HG02840 (cell line): ENCODE measurements at regions not wholly inside any gene's neighbourhood (a gene's known extent, or its start where the extent isn't known, plus 50 kb on each side); places are given as distances from the start of the nearest gene placed in this dataset.

Experiments
- ATAC-seq: cut with Tn5 transposase; IDR thresholded peaks from one replicate; pipeline ENCODE4 v1.9.1; 2021; ENCODE audit warnings: mild to moderate bottlenecking, moderate library complexity, moderate number of reproducible peaks; ENCODE audit not compliant: unreplicated experiment, low FRiP score

- no peak for ATAC-seq
These were observed 329.6 kb upstream of the RGMA start for GRCh38 chr15:93418566-93418965.

GRCh38 chr15:93417631-93418030, 328.6 kb upstream of the RGMA start:
- no peak for ATAC-seq

GRCh38 chr15:93417156-93417555, 328.1 kb upstream of the RGMA start:
- no peak for ATAC-seq

- ATAC-seq, result no peak
These were observed 326.6 kb upstream of the RGMA start for GRCh38 chr15:93415576-93415975.

DNA sequence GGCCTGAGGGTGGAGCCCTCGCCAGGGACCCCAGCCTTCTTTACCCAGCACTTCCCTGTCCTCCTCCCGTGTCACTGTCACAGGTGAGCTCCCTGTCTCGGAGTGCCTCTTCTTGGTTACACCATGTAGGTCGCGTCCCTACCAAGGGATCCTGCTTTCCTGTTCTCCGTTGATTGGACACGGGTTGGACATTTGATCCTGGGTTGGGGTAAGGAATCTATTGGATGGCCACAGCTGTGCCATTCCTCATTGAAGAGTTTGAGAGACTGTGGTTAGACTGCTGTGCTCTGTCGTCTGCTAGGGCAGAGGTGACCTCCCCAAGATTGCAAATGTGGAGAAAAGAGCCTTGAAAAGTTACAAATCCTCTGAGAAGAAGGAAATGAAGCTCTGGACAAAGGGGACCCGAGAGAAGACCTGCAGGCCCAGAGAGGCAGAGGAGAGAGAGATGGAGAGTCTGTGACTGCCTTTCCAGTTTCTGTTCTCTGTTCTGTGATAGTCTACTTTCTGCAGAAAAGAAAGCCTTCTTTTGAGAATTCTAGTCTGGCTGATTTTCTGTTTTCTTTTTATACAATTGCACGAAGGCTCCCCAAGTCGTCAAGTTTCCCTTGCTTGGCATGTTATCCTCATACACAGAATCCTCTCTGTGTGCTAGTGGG, 325.7 kb upstream of the RGMA start:
- ATAC-seq, result no peak

DNA sequence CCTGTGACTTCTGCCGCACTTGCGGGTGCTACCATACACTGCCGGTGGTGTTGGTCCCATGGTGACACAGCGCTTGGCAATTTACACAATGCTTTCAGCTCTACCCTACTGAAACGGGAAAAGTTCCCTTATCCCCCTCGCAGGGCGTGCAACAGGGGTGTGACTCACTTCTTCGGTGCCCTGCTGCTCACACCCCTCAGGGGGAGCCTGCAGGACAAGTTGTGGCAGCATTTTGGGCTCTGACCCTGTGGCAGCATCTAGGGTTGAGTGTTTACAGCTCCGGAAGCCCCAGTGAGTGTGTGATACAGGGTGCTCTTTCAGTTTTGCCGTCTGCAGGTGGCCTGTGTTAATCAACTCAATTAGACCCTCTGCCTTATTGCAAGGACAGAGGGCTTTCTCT, 324.7 kb upstream of the RGMA start:
- no peak for ATAC-seq

GRCh38 chr15:93399121-93399520, 310.1 kb upstream of the RGMA start:
- no peak for ATAC-seq

DNA sequence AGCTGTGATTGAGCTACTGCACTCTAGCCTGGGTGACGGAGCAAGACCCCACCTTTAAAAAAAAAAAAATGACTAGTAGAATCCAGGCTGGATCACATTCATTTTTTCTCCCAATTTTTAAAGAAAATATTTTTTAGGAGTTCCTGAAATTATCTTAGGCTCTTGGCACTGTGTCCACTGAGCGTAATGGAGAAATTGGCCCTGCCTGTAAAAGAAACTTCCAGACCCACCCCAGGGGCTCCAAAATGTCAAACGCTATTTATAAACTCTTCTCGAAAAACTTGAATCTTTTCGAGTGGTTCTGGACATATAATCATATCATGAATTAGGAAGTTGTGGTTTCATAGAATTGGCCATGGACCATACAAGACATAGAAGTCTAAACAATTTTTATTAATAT, 300.2 kb upstream of the RGMA start:
- no peak for ATAC-seq

DNA sequence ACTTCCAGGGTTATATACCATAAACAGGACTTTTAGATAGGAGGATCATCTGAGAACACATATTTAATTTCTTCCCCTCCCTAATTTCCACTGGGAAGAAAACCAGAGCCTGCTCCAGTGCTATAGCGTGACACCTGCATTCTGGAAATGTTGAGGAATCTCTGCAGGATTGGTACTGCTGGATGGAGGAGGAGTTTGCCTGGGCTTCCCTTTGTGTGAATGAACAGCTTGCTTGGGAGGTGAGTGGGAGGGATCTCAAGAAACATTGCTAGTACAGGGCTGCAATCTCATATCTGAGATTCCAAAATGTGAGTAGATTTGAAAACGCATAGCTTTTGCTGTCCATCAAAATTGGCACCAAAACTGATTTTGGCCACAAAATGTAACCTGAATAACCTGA, 295.9 kb upstream of the RGMA start:
- no peak for ATAC-seq

- ATAC-seq, result no peak
These were observed 293.3 kb upstream of the RGMA start for GRCh38 chr15:93382200-93382820.

DNA sequence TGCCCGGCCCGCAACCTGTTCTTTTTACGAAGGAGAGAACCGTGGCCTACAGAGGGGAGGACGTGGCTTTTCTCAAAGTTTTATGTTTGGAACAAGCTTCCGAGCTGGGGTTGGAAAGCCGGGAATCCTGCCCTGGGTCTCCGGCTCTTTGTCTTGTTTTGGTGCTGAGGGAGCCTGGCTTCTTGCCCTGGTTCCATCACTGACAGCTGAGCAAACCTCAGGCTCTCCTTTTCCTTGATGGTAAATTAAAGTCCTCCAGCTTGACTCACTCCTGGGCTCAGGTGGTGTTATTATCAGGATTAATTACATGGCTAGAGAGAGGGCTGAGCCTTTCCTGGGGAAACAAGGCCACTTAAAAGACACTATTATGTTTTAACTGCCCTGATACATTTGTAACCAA, 289.5 kb upstream of the RGMA start:
- no peak for ATAC-seq

DNA sequence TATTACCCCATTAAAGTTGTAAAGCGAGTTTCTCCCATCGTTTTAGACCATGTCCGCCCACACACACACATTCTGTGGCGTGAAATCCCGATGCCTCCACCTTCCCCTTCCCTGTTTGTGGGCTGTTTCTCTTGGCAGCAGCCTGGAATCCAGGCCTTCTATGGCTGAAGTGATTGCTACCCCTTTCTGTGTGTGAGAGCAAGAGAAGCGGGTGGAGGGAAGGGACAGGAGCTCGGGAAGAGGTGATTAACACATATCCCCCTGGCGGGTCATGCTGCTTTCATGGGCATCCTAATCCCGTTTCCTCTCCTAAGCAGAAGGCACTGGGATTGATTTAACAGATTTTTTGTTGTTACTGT, 283.8 kb upstream of the RGMA start:
- no peak for ATAC-seq

GRCh38 chr15:93372208-93372864, 283.3 kb upstream of the RGMA start:
- ATAC-seq, result no peak

DNA sequence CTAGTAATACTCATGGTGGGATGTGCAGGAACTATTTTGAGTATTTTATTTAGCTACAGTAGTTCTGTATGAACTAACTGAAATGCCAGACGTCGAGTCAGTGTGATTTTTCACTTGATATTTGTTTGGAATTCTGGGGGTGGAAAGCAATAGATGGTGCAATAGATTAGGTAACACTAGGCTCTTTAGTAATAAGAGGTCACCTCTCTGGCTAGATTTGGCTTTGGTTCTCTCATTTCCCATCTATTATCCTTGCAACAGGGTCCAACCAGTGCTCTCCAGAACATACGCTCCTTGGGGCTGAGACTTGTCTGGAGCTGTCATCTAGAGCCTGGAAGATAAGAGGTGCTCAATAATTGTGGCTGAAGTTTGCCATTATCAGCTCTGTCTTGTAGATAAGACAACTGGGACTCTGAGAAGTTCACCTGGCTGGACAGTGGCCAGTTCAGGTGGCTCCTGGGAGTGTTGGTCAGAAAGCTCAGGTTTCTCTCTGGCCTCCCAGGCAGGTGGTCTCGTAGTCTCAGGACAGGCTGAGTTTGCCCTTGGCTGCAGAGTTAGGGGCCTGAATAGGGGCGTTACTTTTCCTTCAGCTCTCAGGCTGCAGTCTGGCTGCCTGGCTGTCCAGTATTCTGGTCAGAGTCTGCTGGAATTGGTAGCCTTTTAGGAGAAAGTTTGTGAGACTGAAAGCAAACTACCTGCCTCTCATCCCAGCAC, 277.5 kb upstream of the RGMA start:
- ATAC-seq, result no peak

DNA sequence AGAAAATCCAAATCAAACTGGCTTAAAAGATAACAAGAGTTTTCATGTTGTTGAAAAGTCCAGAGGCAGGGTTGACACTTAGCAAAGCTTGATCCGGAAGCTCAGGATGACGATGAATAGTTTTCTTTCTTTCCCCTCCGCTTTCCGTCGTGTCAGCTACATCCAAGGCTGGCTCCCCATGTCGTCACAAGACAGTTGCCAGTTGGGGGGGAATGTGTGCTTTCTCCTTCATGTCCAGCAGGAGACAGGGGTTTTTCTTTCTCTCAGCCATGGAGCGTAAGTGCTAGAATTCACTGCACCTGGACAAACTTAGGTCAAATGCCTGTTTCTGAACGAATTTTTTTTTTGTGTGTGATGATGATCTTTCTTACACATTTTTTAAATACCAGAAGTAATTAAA, 273.8 kb upstream of the RGMA start:
- no peak for ATAC-seq

GRCh38 chr15:93362203-93362602, 273.2 kb upstream of the RGMA start:
- ATAC-seq, result no peak

- ATAC-seq, result no peak
These were observed 272.7 kb upstream of the RGMA start for GRCh38 chr15:93361703-93362102.

DNA sequence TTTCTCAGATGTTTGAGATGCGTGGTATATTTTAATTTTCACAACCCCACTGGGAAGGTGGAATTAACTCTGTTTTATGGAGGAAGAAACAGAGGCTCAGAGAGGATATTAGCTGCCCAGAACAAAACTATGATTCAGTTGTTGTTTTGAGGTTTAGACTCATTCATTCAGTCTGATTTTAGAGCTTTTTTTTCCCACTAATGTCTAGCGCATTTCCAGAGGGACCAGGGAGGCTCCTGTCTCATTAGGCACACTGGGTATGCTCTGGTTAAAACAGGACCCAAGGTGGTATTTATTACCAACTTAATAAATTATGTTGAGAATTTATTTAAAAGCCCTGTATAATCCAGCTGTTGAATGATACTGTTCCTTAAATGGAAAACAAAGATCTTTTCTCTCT, 272.0 kb upstream of the RGMA start:
- ATAC-seq, result no peak

- no peak for ATAC-seq
These were observed 271.3 kb upstream of the RGMA start for GRCh38 chr15:93360318-93360717.

GRCh38 chr15:93359425-93360131, 270.6 kb upstream of the RGMA start:
- no peak for ATAC-seq

DNA sequence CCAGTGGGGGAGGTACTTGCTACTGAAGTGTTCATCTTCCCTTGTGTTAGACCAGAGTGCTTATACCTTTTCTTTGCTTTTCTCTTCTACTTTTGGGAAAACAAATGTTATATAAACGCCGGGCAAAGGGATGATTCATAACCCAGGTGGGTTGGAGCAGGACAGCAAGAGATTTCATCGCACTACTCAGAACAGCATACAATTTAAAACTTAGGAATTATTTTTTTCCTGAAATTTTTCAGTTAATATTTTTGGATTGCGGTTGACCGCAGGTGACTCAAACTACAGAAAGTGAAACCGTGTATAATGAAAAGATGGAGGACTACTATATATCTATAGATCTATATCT, 270.0 kb upstream of the RGMA start:
- no peak for ATAC-seq
